NCI-H1417 treated with DMSO at 0.1 percent for 48 hours (cell line): ENCODE measurements at regions not wholly inside any gene's neighbourhood (a gene's known extent, or its start where the extent isn't known, plus 50 kb on each side); places are given as distances from the start of the nearest gene placed in this dataset.
"Not testable (repeated sequence)": the region's sequence is repeated elsewhere in the genome, so short reads cannot be mapped to it uniquely, and the experiment has no call there.

ENCODE experiments used
- DNase-seq: peaks from one replicate; lab custom pipeline; 2025; lab: John Stamatoyannopoulos, UW

GRCh38 chr9:74357577-74357976 lies 139.6 kb upstream of the RORB start:
- no peak for DNase-seq

- no peak for DNase-seq
These were observed 138.2 kb upstream of the RORB start for GRCh38 chr9:74358959-74359358.

GRCh38 chr9:74361508-74361907 lies 135.6 kb upstream of the RORB start:
- no peak for DNase-seq

- no peak for DNase-seq
These were observed 134.7 kb upstream of the RORB start for GRCh38 chr9:74362423-74362822.

GRCh38 chr9:74366111-74366510 lies 131.0 kb upstream of the RORB start:
- DNase-seq: no peak

GRCh38 chr9:74369844-74370243 lies 127.3 kb upstream of the RORB start:
- no peak for DNase-seq

GRCh38 chr9:74373348-74373747 lies 123.8 kb upstream of the RORB start:
- DNase-seq: no peak

GRCh38 chr9:74379718-74380117 lies 117.4 kb upstream of the RORB start:
- DNase-seq: no peak

- no peak for DNase-seq
These were observed 105.3 kb upstream of the RORB start for GRCh38 chr9:74391816-74392215.

- DNase-seq: no peak
These were observed 93.6 kb upstream of the RORB start for GRCh38 chr9:74403581-74403980.

GRCh38 chr9:74404620-74405019 lies 92.5 kb upstream of the RORB start:
- no peak for DNase-seq

GRCh38 chr9:74407166-74407565 lies 90.0 kb upstream of the RORB start:
- no peak for DNase-seq

- no peak for DNase-seq
These were observed 84.7 kb upstream of the RORB start for GRCh38 chr9:74412236-74412979.

- no peak for DNase-seq
These were observed 83.3 kb upstream of the RORB start for GRCh38 chr9:74413876-74414275.

- no peak for DNase-seq
These were observed 82.8 kb upstream of the RORB start for GRCh38 chr9:74414325-74414724.

- no peak for DNase-seq
These were observed 81.1 kb upstream of the RORB start for GRCh38 chr9:74415995-74416394.

GRCh38 chr9:74424488-74424887 lies 72.6 kb upstream of the RORB start:
- DNase-seq: not testable (repeated sequence)

- DNase-seq: no peak
These were observed 65.7 kb upstream of the RORB start for GRCh38 chr9:74431467-74431866.

GRCh38 chr9:74443036-74443750 lies 53.9 kb upstream of the RORB start:
- DNase-seq: no peak

- no peak for DNase-seq
These were observed 52.8 kb upstream of the RORB start for GRCh38 chr9:74444369-74444768.
